ENCODE measurements at regions not wholly inside any gene's neighbourhood (a gene's known extent, or its start where the extent isn't known, plus 50 kb on each side); places are given as distances from the start of the nearest gene placed in this dataset.

GRCh38 chr2:221282386-221282785 lies 289.7 kb downstream of the EPHA4 start:
- intact Hi-C loops (cut with DNase I, micrococcal nuclease): no loop called here
- Mint-ChIP-seq H3K27me3 (peaks cover 1% of the 10 kb centered on the region), H3K9me3 (ENCODE audit: low read depth) (no peaks in the 10 kb centered on the region), H3K4me1 (no peaks in the 10 kb centered on the region), H3K36me3 (ENCODE audit: low read depth) (no peaks in the 10 kb centered on the region), H3K27ac (no peak overlapping the region), H3K4me3 (no peak overlapping the region)
- DNase-seq (no peak), ATAC-seq (no peak)
- ChIA-PET POLR2A (no interaction called here), CTCF (interaction anchor here (0.9 to 1.2 kb wide), 2 partner anchors 8 to 26 kb away, joined by 3 to 4 read pairs; no protein-coding TSS in a partner anchor)

DNA sequence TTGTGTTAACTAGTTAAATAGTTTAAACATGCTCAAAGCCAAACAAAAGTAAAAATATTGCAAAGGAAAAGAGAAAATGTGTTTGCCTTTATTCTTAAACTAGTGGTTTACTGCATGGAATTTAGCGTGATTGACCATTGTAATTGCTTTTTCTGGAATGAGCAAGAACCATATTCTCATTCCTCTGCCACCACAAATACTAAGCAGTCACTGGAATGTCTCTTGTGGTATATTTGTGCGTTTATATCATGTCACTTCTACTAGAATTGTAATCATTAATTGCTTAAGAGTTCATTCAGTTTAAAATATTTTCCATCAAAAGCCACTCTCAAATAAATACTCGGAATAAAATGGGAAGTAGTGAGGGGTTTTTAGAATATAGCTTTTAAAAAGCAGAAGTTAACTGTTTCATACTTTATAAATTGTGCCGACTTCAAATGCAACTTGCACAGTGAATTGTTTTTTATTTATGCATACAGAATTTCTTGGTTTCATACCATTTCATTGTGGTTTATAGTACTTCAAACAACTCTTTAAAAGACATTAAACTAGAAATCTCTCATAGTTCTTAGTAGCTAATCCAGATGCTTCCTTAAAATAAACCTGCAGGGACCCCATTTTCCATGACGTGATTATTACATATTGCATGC lies 288.1 kb downstream of the EPHA4 start:
- H3K4me1 Mint-ChIP-seq: no peaks in the 10 kb centered on the region
- H3K4me3 Mint-ChIP-seq: no peak overlapping the region
- ChIA-PET CTCF (no interaction called here), POLR2A (no interaction called here)
- no peak for DNase-seq
- no peaks in the 10 kb centered on the region for H3K9me3 Mint-ChIP-seq (ENCODE audit: low read depth)
- ATAC-seq: no peak
- no peak overlapping the region for H3K27ac Mint-ChIP-seq
- no peaks in the 10 kb centered on the region for H3K36me3 Mint-ChIP-seq (ENCODE audit: low read depth)
- peaks cover 1% of the 10 kb centered on the region for H3K27me3 Mint-ChIP-seq
- intact Hi-C loops (cut with DNase I, micrococcal nuclease): no loop called here

DNA sequence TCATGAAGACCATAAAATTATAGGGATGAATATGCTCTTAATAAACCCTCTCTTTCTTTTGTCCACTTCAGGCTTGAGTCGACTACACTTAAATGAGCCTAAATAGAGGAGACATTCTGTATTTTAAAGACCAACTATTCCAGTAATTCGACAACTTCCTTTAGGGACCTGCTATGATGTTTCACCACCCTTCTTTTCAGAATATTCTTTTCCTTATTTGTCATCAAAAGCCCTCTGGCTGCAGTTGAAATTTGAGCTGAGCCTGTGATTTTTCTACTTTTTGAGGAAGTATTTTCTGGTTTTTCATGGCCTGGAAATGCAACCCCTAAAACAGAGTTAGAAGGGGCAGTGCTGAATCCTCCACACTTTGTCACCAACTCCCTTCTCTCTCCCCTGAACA lies 287.0 kb downstream of the EPHA4 start:
- H3K27me3 Mint-ChIP-seq: peaks cover 1% of the 10 kb centered on the region
- no peaks in the 10 kb centered on the region for H3K36me3 Mint-ChIP-seq (ENCODE audit: low read depth)
- DNase-seq: no peak
- intact Hi-C loops (cut with DNase I, micrococcal nuclease): no loop called here
- no peaks in the 10 kb centered on the region for H3K9me3 Mint-ChIP-seq (ENCODE audit: low read depth)
- no peaks in the 10 kb centered on the region for H3K4me1 Mint-ChIP-seq
- POLR2A ChIA-PET: no interaction called here
- H3K27ac Mint-ChIP-seq: no peak overlapping the region
- CTCF ChIA-PET: no interaction called here
- no peak for ATAC-seq
- H3K4me3 Mint-ChIP-seq: no peak overlapping the region

DNA sequence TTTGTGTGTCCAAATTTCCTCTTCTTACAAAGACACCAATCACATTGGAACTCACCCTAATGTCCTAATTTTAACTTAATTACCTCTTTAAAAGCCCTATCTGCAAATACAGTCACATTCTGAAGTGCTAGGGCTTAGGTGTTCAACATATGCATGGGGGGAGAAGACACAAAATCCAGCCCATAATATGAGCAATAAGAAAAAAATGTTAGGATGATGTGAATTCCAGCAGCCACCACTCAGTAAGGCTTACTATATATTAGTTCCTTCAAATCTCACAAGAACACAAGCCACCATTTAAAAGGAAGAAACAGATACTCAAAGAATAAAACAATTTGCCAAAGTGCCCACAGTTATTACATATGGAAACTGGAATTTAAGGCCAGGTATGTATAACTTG lies 285.7 kb downstream of the EPHA4 start:
- H3K27ac Mint-ChIP-seq: no peak overlapping the region
- ATAC-seq: no peak

GRCh38 chr2:221289389-221289788 lies 282.7 kb downstream of the EPHA4 start:
- H3K27ac Mint-ChIP-seq: no peak overlapping the region
- no peak overlapping the region for H3K4me3 Mint-ChIP-seq
- ChIA-PET CTCF (no interaction called here), POLR2A (no interaction called here)
- intact Hi-C loops (cut with DNase I, micrococcal nuclease): no loop called here
- H3K4me1 Mint-ChIP-seq: no peaks in the 10 kb centered on the region
- no peaks in the 10 kb centered on the region for H3K36me3 Mint-ChIP-seq (ENCODE audit: low read depth)
- no peak for DNase-seq
- H3K27me3 Mint-ChIP-seq: peaks cover 1% of the 10 kb centered on the region
- no peaks in the 10 kb centered on the region for H3K9me3 Mint-ChIP-seq (ENCODE audit: low read depth)
- ATAC-seq: no peak

More for the DNA sequence above, 285.7 kb downstream of the EPHA4 start:
- Mint-ChIP-seq H3K27me3 (peaks cover 1% of the 10 kb centered on the region), H3K36me3 (ENCODE audit: low read depth) (no peaks in the 10 kb centered on the region), H3K4me3 (no peak overlapping the region), H3K9me3 (ENCODE audit: low read depth) (no peaks in the 10 kb centered on the region), H3K4me1 (no peaks in the 10 kb centered on the region)
- intact Hi-C loops (cut with DNase I, micrococcal nuclease): no loop called here
- DNase-seq: no peak
- POLR2A ChIA-PET: no interaction called here
- CTCF ChIA-PET: no interaction called here

DNA sequence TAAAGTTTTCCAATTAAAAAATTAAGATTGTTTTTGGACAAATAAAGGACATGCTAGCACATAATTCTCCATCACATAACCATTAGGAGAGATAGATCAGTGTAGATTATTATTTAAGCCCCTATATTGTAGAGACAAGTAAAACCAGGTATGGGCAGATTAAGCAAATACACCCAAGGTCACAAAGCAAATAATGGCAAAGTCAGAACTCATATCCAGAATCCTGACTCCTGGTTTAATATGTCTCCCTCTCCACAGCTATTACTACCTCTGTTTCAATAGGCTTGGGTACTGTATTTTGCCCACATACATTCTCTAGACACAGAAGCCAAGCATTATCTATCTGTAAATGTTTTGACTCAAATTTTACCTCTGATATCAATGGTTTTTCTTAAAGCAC lies 282.3 kb downstream of the EPHA4 start:
- Mint-ChIP-seq H3K27me3 (peaks cover 1% of the 10 kb centered on the region), H3K36me3 (ENCODE audit: low read depth) (no peaks in the 10 kb centered on the region)
- intact Hi-C loops (cut with DNase I, micrococcal nuclease): no loop called here

DNA sequence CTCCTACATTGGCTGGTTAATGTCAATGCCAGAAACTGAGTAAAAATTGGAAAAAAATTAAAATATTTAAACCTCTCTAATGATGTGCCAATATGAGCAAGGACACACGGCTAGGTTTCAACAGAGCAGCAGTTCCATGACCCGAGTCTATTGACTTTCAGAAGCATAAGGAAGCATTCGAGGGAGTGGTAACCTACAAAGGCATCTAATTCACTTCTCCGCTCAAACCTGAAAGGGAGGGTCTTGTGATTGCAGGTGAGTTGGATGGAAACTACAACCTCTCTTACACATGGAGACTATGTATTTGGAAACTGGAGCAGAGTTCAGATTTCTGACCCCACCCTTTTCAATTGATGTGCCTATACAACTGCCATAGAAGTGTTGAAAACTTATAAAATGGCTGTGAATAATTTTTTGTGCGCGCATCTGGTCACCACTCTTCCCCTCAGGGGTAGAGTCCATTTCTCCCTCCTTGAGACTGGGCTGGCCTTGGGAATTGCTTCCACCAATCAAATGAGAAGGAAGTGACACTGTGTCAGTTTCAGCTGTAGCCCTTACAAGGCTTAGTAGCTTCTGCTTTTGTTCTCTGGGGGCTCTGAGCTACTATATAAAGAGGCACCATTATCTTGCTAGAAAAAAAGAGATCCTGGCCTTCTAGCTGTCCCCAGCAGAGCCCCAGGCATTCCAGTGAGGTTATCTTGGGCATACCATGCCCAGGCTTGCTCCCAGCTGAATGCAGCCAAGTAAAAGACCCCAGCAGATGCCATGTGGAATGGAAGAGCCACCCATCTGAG lies 278.0 kb downstream of the EPHA4 start:
- DNase-seq (no peak), ATAC-seq (no peak)
- no peaks in the 10 kb centered on the region for H3K9me3 Mint-ChIP-seq (ENCODE audit: low read depth)
- H3K27me3 Mint-ChIP-seq: peaks cover 6% of the 10 kb centered on the region
- no peak overlapping the region for H3K27ac Mint-ChIP-seq
- H3K36me3 Mint-ChIP-seq (ENCODE audit: low read depth): no peaks in the 10 kb centered on the region
- no peaks in the 10 kb centered on the region for H3K4me1 Mint-ChIP-seq
- H3K4me3 Mint-ChIP-seq: no peak overlapping the region
- ChIA-PET POLR2A (no interaction called here), CTCF (no interaction called here)
- intact Hi-C loops (cut with DNase I, micrococcal nuclease): no loop called here

More for the DNA sequence above, 282.3 kb downstream of the EPHA4 start:
- Mint-ChIP-seq H3K4me3 (no peak overlapping the region), H3K4me1 (no peaks in the 10 kb centered on the region), H3K27ac (no peak overlapping the region), H3K9me3 (ENCODE audit: low read depth) (no peaks in the 10 kb centered on the region)
- POLR2A ChIA-PET: no interaction called here
- CTCF ChIA-PET: interaction anchor here (0.7 kb wide), 1 partner anchor 1374 kb away, joined by 4 read pairs; no protein-coding TSS in a partner anchor
- ATAC-seq (no peak), DNase-seq (no peak)

- no peak overlapping the region for H3K4me3 Mint-ChIP-seq
- ChIA-PET CTCF (interaction anchor here (1.1 kb wide), 1 partner anchor 98 kb away, joined by 6 read pairs; no protein-coding TSS in a partner anchor), POLR2A (no interaction called here)
- H3K27me3 Mint-ChIP-seq: no peaks in the 10 kb centered on the region
- ATAC-seq (no peak), DNase-seq (no peak)
- H3K4me1 Mint-ChIP-seq: no peaks in the 10 kb centered on the region
- H3K9me3 Mint-ChIP-seq (ENCODE audit: low read depth): no peaks in the 10 kb centered on the region
- no peak overlapping the region for H3K27ac Mint-ChIP-seq
- H3K36me3 Mint-ChIP-seq (ENCODE audit: low read depth): no peaks in the 10 kb centered on the region
- intact Hi-C loops (cut with DNase I, micrococcal nuclease): no loop called here
Observed at GRCh38 chr2:221304916-221305315, 267.2 kb downstream of the EPHA4 start.

GRCh38 chr2:221308507-221309066 lies 263.5 kb downstream of the EPHA4 start:
- Mint-ChIP-seq H3K36me3 (ENCODE audit: low read depth) (no peaks in the 10 kb centered on the region), H3K4me3 (no peak overlapping the region), H3K4me1 (peaks cover 7% of the 10 kb centered on the region), H3K9me3 (ENCODE audit: low read depth) (no peaks in the 10 kb centered on the region), H3K27ac (no peak overlapping the region), H3K27me3 (no peaks in the 10 kb centered on the region)
- intact Hi-C loops (cut with DNase I, micrococcal nuclease): no loop called here
- ChIA-PET CTCF (interaction anchor here (1.2 kb wide), 1 partner anchor 16 kb away, joined by 3 read pairs; no protein-coding TSS in a partner anchor), POLR2A (no interaction called here)
- ATAC-seq (no peak), DNase-seq (no peak)

- no peaks in the 10 kb centered on the region for H3K9me3 Mint-ChIP-seq (ENCODE audit: low read depth)
- H3K4me3 Mint-ChIP-seq: no peak overlapping the region
- DNase-seq (no peak), ATAC-seq (no peak)
- intact Hi-C loops (cut with DNase I, micrococcal nuclease): no loop called here
- POLR2A ChIA-PET: no interaction called here
- no peak overlapping the region for H3K27ac Mint-ChIP-seq
- CTCF ChIA-PET: no interaction called here
- no peaks in the 10 kb centered on the region for H3K36me3 Mint-ChIP-seq (ENCODE audit: low read depth)
- H3K4me1 Mint-ChIP-seq: peaks cover 8% of the 10 kb centered on the region
- peaks cover 2% of the 10 kb centered on the region for H3K27me3 Mint-ChIP-seq
Observed at GRCh38 chr2:221309892-221310583, 262.1 kb downstream of the EPHA4 start.

- ChIA-PET CTCF (no interaction called here), POLR2A (no interaction called here)
- intact Hi-C loops (cut with DNase I, micrococcal nuclease): no loop called here
- no peak overlapping the region for H3K27ac Mint-ChIP-seq
- DNase-seq: no peak
- no peaks in the 10 kb centered on the region for H3K9me3 Mint-ChIP-seq (ENCODE audit: low read depth)
- no peaks in the 10 kb centered on the region for H3K36me3 Mint-ChIP-seq (ENCODE audit: low read depth)
- no peak for ATAC-seq
- peaks cover 15% of the 10 kb centered on the region for H3K4me1 Mint-ChIP-seq
- H3K27me3 Mint-ChIP-seq: peaks cover 2% of the 10 kb centered on the region
- no peak overlapping the region for H3K4me3 Mint-ChIP-seq
Observed at GRCh38 chr2:221310730-221311129, 261.4 kb downstream of the EPHA4 start.
